ENCODE measurements at regions not wholly inside any gene's neighbourhood (a gene's known extent, or its start where the extent isn't known, plus 50 kb on each side); places are given as distances from the start of the nearest gene placed in this dataset.

DNA sequence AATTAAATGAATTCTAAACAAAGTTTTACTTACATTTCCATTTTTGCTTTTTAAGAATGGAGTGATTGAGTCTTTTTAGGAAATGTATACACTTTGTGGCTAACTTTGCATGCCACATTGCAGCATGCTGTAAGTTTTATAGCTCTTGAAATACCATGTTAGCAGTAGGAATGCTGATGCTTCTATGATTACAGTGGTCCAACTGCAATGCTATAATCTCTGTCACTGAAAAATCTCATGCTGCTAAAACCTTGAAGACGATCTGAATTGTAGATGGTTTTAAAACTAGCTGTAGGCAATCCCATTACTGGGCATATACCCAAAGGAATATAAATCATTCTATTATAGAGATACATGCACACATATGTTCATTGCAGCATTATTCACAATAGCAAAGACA lies 127.6 kb downstream of the WIF1 start:
- TF ChIP-seq FOSL2 (IDR thresholded peaks at IDR 0.05; ENCODE audit: borderline replicate concordance, low read depth) (no peak), NFIC (IDR thresholded peaks at IDR 0.05; ENCODE audit: borderline replicate concordance) (no peak)
- TF ChIP-seq, protein P1, sequence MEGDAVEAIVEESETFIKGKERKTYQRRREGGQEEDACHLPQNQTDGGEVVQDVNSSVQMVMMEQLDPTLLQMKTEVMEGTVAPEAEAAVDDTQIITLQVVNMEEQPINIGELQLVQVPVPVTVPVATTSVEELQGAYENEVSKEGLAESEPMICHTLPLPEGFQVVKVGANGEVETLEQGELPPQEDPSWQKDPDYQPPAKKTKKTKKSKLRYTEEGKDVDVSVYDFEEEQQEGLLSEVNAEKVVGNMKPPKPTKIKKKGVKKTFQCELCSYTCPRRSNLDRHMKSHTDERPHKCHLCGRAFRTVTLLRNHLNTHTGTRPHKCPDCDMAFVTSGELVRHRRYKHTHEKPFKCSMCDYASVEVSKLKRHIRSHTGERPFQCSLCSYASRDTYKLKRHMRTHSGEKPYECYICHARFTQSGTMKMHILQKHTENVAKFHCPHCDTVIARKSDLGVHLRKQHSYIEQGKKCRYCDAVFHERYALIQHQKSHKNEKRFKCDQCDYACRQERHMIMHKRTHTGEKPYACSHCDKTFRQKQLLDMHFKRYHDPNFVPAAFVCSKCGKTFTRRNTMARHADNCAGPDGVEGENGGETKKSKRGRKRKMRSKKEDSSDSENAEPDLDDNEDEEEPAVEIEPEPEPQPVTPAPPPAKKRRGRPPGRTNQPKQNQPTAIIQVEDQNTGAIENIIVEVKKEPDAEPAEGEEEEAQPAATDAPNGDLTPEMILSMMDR (IDR thresholded peaks at IDR 0.05) = no peak
